Stimulated activated CD8-positive, alpha-beta memory T cell treated with anti-CD3 and anti-CD28 coated beads, Interleukin-15, amount 100 ng/mL, for 24 hours (primary cell): ENCODE measurements at regions not wholly inside any gene's neighbourhood (a gene's known extent, or its start where the extent isn't known, plus 50 kb on each side); places are given as distances from the start of the nearest gene placed in this dataset.

Source experiments
- DNase-seq: peaks from one replicate; pipeline ENCODE4 v3.0.0-alpha.2; 2020; ENCODE audit warnings: low read depth

DNA sequence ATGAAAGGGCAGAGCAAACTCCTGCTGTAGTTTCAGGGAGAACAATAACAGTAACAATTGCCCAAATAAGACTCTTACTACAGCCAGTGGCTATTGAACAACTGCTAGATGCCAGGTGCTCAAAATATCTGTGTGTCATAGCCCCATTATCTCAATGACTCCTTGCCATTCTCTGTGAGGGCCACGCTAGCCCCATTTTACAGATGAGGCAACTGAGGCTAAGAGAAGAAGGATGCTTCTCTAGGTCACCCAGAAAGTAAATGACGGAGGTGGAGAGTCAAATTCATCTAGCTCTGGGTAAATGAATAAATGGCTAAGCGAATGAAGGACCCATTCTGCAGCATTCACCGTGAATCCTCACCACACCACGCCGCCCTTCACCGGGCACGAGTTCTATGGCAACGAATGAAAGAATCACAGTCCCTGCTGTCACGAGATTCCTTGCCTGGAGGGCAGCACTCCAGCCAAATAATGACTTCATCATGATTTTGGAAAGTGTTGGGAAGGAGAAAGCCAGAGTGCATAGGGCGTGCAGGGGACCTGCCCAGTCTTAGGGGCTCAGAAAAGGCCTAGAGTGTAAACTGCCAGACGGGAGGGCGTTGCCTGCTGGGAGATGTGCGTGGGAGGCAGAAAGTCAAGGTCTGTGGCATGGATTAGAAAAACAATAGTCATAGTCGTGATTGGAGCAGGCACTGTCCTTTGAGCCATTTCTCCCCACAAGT is 147.2 kb downstream of the C9orf50 start:
- DNase-seq: no peak

GRCh38 chr9:129472651-129473102 is 148.2 kb downstream of the C9orf50 start:
- DNase-seq: no peak

- no peak for DNase-seq
Observed at GRCh38 chr9:129471201-129472019, 149.5 kb downstream of the C9orf50 start.

DNA sequence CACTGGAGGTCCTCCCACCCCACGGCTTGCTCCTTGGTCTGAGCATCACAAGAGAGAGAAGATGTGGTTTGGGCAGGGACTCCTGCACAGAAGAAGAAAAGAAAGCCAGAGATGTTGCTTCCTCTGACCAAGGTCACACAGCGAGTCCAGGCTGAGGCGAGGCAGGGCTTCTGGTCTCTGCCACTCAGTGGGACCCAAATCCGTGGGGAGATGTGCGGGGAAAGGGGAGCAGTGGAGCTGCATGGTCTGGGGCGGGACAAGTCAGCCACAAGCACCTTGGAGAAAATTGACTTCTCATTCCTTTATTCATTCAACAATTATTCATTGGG is 150.9 kb downstream of the C9orf50 start:
- DNase-seq: no peak

DNA sequence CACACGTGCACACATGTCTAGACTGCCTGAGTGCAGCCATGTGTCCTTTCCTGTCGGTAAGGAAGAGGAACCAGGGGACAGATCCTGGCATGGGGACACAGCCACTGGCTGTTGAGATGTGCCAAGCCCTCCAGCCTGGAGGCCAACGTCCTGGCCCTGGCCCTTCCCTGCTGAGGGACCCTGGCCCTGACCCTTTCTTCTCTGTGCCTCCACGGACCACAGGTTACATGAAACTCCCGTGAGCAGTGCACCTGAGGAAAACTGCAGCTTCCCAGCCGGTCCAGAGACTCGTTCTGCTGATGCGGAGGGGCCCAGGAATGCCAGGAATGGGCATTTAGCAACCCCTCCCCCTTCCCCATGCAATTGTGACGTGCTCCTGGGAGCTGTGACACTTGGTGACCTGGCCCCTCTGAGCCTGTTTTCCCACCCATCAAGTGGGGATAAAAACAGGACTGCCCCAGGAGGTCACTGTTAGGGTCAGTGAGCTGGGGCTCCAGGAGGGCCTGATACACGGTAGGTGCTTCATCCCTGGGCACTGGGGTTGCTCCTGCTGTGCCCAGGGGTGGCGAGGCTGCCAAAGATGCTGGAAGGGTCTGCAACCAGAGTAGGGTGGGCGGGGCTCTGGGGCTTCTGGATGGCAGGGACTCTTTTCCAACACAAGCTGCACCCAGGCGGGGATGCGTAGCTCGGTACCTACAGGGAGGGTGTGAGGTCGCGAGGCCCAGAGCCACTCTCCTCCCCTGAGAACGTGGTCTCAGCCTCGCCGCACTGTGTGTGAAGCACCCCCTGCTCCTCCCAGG is 151.5 kb downstream of the C9orf50 start:
- DNase-seq: no peak

DNA sequence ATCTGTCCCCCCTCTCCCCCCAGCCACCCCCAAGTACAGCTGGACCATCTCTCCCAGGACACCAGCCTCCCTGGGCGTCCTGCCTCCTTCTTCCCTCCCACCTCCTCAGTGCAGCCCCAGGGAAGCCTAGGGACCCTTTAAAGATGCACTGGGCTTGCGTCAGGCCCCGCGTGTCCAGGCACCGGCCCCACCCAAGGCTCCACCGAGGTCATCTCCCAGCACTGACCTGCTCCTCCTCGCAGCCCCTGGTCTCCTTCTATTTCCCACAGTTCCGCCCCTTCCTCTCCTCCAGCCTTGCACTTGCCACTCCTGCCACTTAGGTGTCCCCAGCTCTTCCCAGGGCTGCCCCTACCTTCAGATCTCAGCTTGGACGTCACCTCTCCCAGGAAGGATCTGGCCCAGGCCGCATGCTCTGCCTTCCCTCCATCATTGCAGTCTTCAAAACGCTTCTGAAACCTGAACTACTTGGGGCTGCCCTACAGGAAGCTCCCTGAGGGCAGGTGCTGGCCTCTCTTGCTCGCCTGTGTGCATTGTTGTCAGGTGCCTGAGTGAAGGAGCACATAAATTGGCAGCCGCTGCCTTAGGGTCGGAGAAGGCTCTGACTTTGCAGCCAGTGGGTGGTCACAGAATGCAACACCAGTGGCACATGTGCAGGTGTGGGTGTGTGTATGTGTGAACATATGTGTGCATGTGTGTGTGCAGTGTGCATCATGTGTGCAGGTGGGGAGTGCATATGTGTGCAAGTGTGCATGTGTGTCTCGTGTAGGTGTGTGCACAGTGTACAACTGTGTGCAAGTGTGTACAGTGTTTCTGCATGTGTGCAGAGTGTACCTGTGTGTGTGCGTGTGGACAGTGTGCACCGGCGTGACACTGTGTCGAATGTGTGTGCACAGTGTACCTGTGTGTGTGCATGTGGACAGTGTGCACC is 152.9 kb downstream of the C9orf50 start:
- DNase-seq: no peak

DNA sequence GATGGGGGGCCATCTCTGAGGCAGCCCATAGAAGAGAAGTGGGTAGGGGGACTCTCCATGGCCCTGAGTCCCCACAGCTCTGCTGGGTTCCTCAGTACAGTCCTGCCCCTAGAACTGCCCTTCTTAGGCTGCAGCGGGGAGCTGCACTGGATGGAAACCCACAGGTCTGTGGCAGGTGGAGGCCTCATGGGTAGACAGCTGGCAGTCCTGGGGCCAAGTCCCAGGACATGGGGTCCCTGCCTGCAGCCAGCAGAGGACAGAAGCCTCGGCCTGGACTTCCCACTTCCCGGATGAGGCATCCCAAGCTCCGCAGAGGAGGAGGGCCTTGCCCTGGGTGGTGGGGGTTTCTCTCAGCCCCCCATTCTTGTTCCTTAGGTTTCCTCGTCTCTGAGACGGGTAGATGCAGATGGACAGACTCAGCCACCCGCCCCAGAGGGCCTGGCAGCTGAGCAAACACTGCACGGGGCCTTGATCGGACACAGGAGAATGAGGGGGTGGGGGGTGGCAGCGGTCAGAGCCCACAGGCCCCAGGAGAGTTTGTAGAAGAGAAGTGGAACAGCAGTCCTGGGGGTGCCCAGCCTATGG is 153.8 kb downstream of the C9orf50 start:
- DNase-seq: no peak

DNA sequence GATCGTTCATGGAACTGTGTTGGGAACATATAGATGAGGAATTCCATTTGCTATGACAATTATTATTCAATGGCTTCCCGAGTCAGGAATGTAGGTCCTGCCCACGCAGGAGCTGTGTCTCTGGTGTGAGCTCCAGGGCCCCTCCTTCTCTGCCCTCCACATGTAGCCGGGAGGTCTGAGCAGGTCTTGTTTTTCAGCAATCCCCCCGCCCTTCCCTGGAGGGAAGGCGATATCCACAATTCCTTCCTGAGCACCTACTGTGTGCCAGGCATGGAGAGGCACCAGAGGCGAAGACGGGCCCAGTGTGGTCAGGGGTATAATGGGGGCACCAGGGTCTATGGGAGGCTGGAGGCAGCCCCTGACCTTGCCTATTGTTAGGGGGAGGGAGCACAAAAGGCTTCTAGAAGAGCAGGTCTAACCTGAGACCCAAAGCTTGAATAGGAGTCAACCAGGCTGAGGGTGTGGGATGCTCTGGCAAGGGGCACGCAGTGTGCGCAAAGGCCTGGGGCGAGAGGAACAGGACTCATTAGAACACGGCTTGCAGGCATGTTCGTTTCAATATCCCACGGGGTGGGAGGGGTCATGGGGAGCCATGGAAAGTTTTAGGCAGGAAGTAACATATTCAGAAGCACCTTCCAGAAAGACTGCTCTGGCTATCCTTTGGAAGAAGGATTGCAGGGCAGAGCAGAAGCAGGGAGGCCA is 154.9 kb downstream of the C9orf50 start:
- DNase-seq: no peak

DNA sequence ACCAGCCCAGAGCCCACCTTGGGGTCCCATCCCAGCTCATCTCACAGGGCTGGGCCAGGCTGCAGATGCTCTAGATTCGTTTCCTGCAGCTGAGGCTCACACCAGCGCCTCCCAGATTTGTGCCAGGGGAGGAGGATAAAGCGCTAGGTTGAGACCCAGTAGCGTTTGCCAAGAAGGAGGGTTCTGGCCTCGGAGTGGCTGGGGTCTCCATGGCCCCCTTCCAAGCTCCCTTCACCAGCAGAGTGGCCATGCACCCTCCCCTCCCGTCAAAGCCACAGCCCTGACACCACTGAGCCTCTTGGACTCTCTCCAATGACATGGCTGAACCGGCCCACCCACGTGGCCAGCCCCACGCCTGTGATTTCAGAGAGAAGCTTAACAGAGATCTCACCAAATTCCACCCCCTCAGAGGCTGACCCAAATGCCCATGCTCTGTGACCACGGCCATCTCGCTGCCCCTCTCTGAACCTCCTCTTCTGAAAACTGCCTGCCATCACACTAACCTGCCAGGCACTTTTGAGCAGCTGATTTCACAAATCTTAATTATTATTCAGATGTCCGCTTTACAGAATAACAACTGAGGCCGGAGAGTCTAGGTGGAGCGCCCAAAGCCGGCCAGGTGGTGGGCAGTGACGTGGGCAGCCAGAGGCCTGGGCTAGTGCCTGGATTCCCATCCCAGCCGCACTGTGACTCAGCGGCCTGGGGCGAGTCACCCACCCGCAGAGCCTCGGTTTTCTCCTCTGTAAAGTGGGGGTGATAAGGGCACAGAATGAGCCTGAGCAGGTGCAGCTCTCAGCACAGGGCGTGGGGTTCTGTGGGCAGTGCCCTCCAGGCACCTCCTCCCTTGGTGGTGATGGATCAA is 155.7 kb downstream of the C9orf50 start:
- no peak for DNase-seq

DNA sequence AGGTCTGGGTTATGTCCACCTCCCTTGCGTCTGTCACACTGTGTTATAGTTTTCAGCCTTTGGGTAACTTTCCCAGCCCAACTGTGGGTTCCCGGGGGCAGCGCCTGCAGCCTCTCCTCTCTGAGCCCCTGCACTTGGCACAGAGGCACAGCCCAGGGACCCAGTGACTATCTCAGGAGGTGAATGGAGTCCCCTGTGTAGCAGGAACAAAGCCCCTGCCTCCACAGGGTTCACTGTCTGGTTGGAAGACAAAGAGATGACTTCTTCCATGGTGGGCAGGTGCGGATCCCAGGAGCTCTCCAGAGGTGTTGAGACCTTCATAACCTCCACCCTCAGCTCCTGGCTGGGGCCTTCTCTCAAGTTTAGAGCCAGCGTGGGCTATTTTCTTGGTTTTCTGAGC is 156.9 kb downstream of the C9orf50 start:
- DNase-seq: no peak

DNA sequence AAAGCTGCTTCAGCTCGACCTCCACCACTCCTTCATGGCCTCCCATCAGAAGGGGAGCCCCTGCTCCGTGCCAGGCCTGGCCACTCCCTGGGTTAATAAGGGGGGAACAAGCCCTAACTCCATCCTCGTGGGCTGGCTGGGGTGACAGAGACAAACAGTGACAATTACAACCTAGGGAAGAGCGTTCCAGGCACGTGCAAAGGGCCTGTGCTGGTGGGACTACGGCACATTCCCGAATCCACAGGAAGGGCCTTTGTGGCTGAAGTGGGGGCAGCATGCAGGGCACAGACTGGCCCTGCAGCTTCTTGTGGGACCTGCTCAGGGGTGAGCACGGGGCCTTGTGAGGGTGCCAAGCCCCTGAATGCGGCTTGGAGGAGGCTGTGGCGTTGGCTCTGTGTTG is 157.4 kb downstream of the C9orf50 start:
- DNase-seq: no peak

- no peak for DNase-seq
Observed at GRCh38 chr9:129462360-129462759, 158.5 kb downstream of the C9orf50 start.

DNA sequence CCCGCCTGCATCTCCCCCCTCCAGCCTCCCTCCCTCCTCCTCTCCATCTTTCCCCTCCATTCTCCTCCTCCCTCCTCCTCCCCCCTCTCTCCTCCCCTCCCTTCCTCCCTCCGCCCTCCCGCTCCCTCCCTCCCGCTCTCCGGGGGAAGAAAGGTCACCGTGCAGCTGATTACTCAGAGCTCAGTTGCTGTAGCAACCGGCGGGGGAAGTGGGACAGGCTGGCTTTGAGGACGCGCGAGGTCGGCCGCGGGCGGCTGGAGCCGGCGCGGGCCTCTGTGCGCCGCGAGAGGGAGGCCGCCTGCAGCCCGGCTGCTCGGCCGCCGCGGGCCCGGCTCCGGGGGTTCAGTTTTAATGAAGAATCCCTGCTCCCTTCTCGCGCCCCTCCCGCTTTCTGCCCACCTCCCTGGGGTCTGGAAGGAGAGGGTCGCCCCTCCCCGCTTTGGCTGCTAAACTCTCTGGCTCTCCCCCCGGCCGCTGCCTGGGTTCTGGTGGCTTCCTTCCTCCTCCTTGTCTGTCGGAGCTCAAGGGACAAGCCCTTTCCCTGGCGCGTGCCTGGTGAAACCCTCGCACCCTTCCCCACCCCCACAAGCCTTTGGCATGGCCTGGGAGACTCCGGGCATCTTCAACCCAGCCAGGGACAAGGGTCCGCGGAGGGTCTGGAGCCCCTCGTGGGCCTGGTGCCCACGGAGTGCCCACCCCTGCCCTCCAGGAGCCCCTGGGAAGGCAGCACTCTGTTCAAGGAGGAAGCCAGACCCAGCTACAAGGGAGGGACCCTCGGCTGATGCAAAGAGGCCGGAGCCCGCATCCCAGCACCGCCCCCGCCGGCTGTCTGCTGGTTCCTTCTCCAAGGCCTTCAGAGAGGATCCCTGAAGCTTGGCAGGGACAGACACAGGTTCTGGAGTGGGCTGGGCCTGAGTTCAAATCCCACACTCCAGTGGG is 160.3 kb downstream of the C9orf50 start:
- peak; percentile 56 for DNase-seq

- no peak for DNase-seq
Observed at GRCh38 chr9:129459547-129460322, 161.2 kb downstream of the C9orf50 start.

DNA sequence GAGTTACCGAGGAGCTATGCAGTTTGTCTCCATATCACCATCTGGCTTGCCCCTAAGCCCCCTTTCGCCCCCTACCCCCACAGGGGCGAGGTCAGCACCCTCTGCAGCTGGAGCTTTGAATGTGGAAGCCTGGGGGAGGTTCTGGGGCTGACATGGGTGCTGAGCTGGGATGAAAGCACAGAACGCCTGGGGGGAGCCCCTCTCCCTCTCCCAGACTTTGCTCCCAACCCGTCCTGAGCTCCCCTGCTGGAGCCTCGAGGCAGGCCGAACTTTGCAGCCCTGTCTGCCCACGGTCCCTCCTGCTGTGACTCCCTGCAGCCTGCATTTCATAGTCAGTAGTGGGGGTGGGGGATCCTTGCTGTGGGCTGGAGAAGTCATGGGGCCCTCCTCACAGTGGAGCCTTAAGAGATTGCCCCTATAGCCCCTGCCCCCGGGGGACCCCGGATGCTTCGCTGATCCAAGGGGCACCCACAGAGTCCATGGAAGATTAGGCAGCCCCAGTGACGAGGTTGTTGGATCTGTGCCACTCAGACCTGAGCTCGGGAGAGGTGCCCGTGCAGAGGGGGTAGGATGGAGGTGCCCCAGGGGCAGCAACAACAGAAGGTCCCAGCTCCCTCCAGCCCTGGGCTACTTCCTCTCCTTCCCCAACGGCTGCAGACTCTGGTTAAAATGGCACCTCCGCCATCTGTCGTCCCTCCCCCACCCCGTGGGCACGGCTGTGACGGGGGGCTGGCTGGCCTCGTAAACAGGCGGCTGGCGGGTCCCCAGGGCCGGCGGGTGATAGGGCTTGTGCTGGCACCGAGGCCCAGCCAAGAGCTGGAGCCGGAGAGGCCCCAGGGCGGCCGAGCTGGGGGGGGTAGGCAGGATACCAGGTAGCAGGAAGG is 162.0 kb downstream of the C9orf50 start:
- DNase-seq: no peak

DNA sequence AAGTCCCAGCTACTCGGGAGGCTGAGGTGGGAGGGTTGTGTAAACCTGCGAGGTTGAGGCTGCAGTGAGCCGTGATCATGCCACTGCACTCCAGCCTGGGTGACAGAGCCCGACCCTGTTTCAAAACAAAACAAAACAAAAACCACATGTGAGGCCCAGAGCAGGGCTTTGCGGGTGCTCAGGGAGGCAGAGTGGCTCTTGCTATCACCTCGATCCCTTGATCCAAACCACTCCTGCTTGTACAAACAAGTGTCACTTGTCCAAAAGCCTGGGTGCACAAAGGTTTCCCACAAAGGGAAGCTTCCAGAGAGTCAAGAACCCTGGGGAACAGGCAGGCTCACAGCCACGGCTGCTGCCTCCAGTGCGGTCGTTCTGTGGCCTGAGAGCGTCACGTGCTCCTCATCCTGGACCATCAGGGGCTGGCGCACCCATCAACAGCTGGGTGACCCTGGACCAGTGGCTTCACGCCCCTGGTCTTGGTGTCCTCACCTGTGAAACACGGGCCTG is 162.7 kb downstream of the C9orf50 start:
- no peak for DNase-seq
